ENCODE measurements at regions not wholly inside any gene's neighbourhood (a gene's known extent, or its start where the extent isn't known, plus 50 kb on each side); places are given as distances from the start of the nearest gene placed in this dataset.

- no peaks in the 10 kb centered on the region for H4K20me1 ChIP-seq (replicated peaks in 1 of 2; ENCODE audit: control insufficient read depth in 1 of 2, insufficient read depth in 2 of 2, low read length in 2 of 2)
- no peaks in the 10 kb centered on the region for H3K79me2 ChIP-seq (ENCODE audit: control insufficient read depth in 1 of 2, insufficient read depth in 2 of 2, low read length in 2 of 2)
- no peaks in the 10 kb centered on the region for H3K36me3 ChIP-seq (ENCODE audit: control insufficient read depth in 2 of 4, insufficient read depth in 4 of 4, low read length in 3 of 4)
- H3K4me1 ChIP-seq (replicated peaks in 1 of 4; ENCODE audit: control insufficient read depth in 3 of 4, insufficient read depth in 4 of 4, low read length in 3 of 4), result no peaks in the 10 kb centered on the region
- H3K4me3 ChIP-seq (ENCODE audit: extremely low read depth in 1 of 4, insufficient read depth in 2 of 4, low read depth in 3 of 4, low read length in 4 of 4), result no peak overlapping the region
- H3K9me3 ChIP-seq (ENCODE audit: insufficient read depth in 2 of 2, low read depth in 1 of 2, low read length in 1 of 2), result no peaks in the 10 kb centered on the region
- H2BK15ac ChIP-seq (ENCODE audit: low read length), result no peak overlapping the region
- H3K4me2 ChIP-seq (ENCODE audit: insufficient read depth in 1 of 2, low read depth in 2 of 2, low read length in 2 of 2), result no peak overlapping the region
- H2BK120ac ChIP-seq (replicated peaks; ENCODE audit: low read depth, low read length), result no peak overlapping the region
- no peak overlapping the region for H2AK5ac ChIP-seq (ENCODE audit: low read depth, low read length)
- ChIA-PET POLR2A (ENCODE audit: partially characterized antibody) (no interaction called here), CTCF (ENCODE audit: partially characterized antibody) (interaction anchor here (1.2 kb wide), 1 partner anchor 9 kb away, joined by 3 read pairs; no protein-coding TSS in a partner anchor)
- H4K5ac ChIP-seq (ENCODE audit: insufficient read length, low read depth, low read length), result no peak overlapping the region
- H3K9ac ChIP-seq (replicated peaks in 1 of 4; ENCODE audit: extremely low read depth in 1 of 4, low read depth in 3 of 4, low read length in 3 of 4), result no peak overlapping the region
- H2AFZ ChIP-seq (ENCODE audit: low read length), result no peak overlapping the region
- no peak overlapping the region for H4K8ac ChIP-seq (ENCODE audit: extremely low read depth, insufficient read depth, low read length)
- no peak overlapping the region for H3K56ac ChIP-seq (replicated peaks; ENCODE audit: insufficient read length, low read depth, low read length)
- H2BK12ac ChIP-seq (ENCODE audit: low read depth, low read length), result no peak overlapping the region
- no peaks in the 10 kb centered on the region; a peak in 1 of 7 replicates for H3K27me3 ChIP-seq (replicated peaks in 1 of 4; ENCODE audit: control insufficient read depth in 3 of 4, extremely low read depth in 1 of 4, insufficient read depth in 3 of 4, low read length in 3 of 4)
- DNase-seq (ENCODE audit: low read depth in 1 of 2, low spot score in 2 of 2) (no peak), FAIRE-seq (no peak)
- no peak overlapping the region for H4K91ac ChIP-seq (replicated peaks; ENCODE audit: insufficient read length, low read length)
- 91% methylated on average over 2 of the region's 2 CpGs; no CpG with 5 or more reads in 1 of the 2 experiments for WGBS, 2 experiments (ENCODE audit: extremely low coverage in 1 of 2, insufficient coverage in 1 of 2, insufficient read length in 1 of 2, insufficient replicate concordance in 2 of 2, low coverage in 1 of 2, low lambda C conversion rate in 2 of 2, missing lambda C conversion rate in 1 of 2)
- no peak overlapping the region for H3K27ac ChIP-seq (ENCODE audit: low read depth, low read length)
- H2BK5ac ChIP-seq (ENCODE audit: low read depth, low read length), result no peak overlapping the region
- H3K4ac ChIP-seq (replicated peaks; ENCODE audit: insufficient read length, low read depth, low read length), result no peak overlapping the region
- no peaks in the 10 kb centered on the region for H3K23me2 ChIP-seq (ENCODE audit: low read depth, low read length)
- H3K14ac ChIP-seq (ENCODE audit: insufficient read length), result no peak overlapping the region
- H3K23ac ChIP-seq (ENCODE audit: insufficient read length), result no peak overlapping the region
- TF ChIP-seq RBBP5 (IDR thresholded peaks at IDR 0.05; ENCODE audit: borderline replicate concordance, low read depth, low read length), result no peak
- TF ChIP-seq SIX5 (IDR thresholded peaks at IDR 0.05; ENCODE audit: low read depth, low read length), result no peak
- TF ChIP-seq NANOG (IDR thresholded peaks at IDR 0.05; ENCODE audit: insufficient read depth, low read depth, low read length, poor library complexity, severe bottlenecking), result no peak
- no peak for TF ChIP-seq KDM1A (IDR thresholded peaks at IDR 0.05; ENCODE audit: borderline replicate concordance, low read length)
- TF ChIP-seq SP1 (IDR thresholded peaks at IDR 0.05; ENCODE audit: low read depth, low read length), result no peak
- no peak for TF ChIP-seq KDM5A (IDR thresholded peaks at IDR 0.05; ENCODE audit: low read length)
- TF ChIP-seq FOSL1 (IDR thresholded peaks at IDR 0.05; ENCODE audit: insufficient read depth, low read depth, low read length), result no peak
- no peak overlapping the region for H3K18ac ChIP-seq (ENCODE audit: extremely low read depth, low read length)
- no peak overlapping the region for H2BK20ac ChIP-seq (ENCODE audit: low read length)
- H3K79me1 ChIP-seq (ENCODE audit: low read depth, low read length), result no peaks in the 10 kb centered on the region
Observed at GRCh38 chr12:59946635-59947034, 350.8 kb downstream of the SLC16A7 start.
